Prostate gland (tissue), 2 donors: ENCODE measurements at regions not wholly inside any gene's neighbourhood (a gene's known extent, or its start where the extent isn't known, plus 50 kb on each side); places are given as distances from the start of the nearest gene placed in this dataset.

ENCODE experiments used
- DNase-seq: peaks from one replicate; pipeline ENCODE4 v3.0.0-alpha.2; 2019; ENCODE audit warnings: low spot score
- H3K27ac ChIP-seq, 2 donors: fragments of 200-600 bp; sonication (generic); 2 replicates each; pipeline ENCODE4 v1.5.1; 2017 to 2019
- H3K27me3 ChIP-seq: fragments of 200-600 bp; sonication (generic); replicated peaks from 2 replicates; pipeline ENCODE4 v1.5.1; 2019; ENCODE audit not compliant: insufficient read depth
- H3K36me3 ChIP-seq, 2 donors: fragments of 200-600 bp; sonication (generic); 1 replicate in 1 of 2; 2 replicates in 1 of 2; pipeline versions ENCODE4 v1.5.1 to v1.8.1; 2017 to 2019
- H3K4me1 ChIP-seq: fragments of 200-600 bp; sonication (generic); replicated peaks from 2 replicates; pipeline ENCODE4 v1.5.1; 2019
- H3K4me3 ChIP-seq, 2 donors: fragments of 200-600 bp; sonication (generic); 2 replicates each; pipeline ENCODE4 v1.5.1; 2017 to 2019
- H3K9me3 ChIP-seq: fragments of 200-600 bp; sonication (generic); 2 replicates; pipeline ENCODE4 v1.5.1; 2017
- CTCF ChIP-seq, 4 experiments: fragments of 200-600 bp in 2 of 4; fragments of 450-650 bp in 2 of 4; sonication (generic) in 2 of 4; IDR thresholded peaks; 1 replicate in 3 of 4; 2 replicates in 1 of 4; pipeline ENCODE4 v1.5.1; 2016 to 2019; ENCODE audit warnings: antibody characterized with exemption in 4 of 4, mild to moderate bottlenecking in 2 of 4, moderate library complexity in 2 of 4
- POLR2A ChIP-seq: fragments of 450-650 bp; IDR thresholded peaks from one replicate; pipeline ENCODE4 v1.6.1; 2016; ENCODE audit warnings: antibody characterized with exemption, mild to moderate bottlenecking
- POLR2AphosphoS5 ChIP-seq: sonication (generic); formaldehyde crosslinking; IDR thresholded peaks from one replicate; pipeline ENCODE4 v1.6.1; 2017; ENCODE audit warnings: antibody characterized with exemption
- WGBS: methylation state at CpG from one replicate; pipeline ENCODE4 v1.1.5; 2018; 5-methylcytosine and 5-hydroxymethylcytosine counted together
- intact Hi-C: fragments of 100-400 bp; cut with DNase I; formaldehyde crosslinking; loops from one replicate; pipeline ENCODE4 v1.14.2; 2022

GRCh38 chr18:29711932-29712331 is 1330.6 kb downstream of the DSC3 start:
- no peak for DNase-seq
- H3K9me3 ChIP-seq: no peaks in the 10 kb centered on the region
- 85% methylated on average over 8 of the region's 8 CpGs for WGBS
- H3K27ac ChIP-seq: no peak overlapping the region
- no peaks in the 10 kb centered on the region for H3K27me3 ChIP-seq
- H3K4me3 ChIP-seq: no peak overlapping the region
- H3K36me3 ChIP-seq: no peaks in the 10 kb centered on the region
- no peaks in the 10 kb centered on the region for H3K4me1 ChIP-seq
- intact Hi-C loops: no loop called here
- TF ChIP-seq POLR2AphosphoS5: no peak
- no peak for TF ChIP-seq CTCF (IDR thresholded peaks at IDR 0.05)
- no peak for TF ChIP-seq POLR2A

- no peak for DNase-seq
- no peaks in the 10 kb centered on the region for H3K4me1 ChIP-seq
- H3K9me3 ChIP-seq: no peaks in the 10 kb centered on the region
- no peaks in the 10 kb centered on the region for H3K27me3 ChIP-seq
- no peak overlapping the region for H3K4me3 ChIP-seq
- intact Hi-C loops: no loop called here
- H3K36me3 ChIP-seq: no peaks in the 10 kb centered on the region
- H3K27ac ChIP-seq: no peak overlapping the region
- WGBS: 91% methylated on average over 1 of the region's 1 CpG
- TF ChIP-seq POLR2A: no peak
- TF ChIP-seq POLR2AphosphoS5: no peak
- no peak for TF ChIP-seq CTCF (IDR thresholded peaks at IDR 0.05)
Measured at GRCh38 chr18:29693334-29693733, 1349.2 kb downstream of the DSC3 start.

DNA sequence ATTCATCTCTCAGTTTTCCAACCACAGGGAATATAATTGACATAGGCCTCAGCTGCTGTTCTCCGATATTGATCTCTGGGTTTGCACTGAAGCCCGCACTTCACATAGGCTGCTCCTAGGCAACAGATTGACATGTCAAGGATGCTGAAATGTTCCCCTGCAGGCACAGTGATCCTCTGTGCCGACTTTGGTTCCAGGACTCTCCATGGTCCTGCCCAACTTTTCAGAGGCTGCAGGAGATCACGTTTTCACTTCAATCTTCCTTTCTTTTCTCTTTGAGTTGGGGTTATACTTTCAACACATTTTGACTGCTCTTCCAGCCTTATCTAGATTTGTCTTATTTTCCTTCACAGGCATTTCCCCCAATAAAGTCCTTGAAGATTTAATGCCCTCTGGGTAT is 1361.0 kb downstream of the DSC3 start:
- WGBS: 81% methylated on average over 4 of the region's 4 CpGs
- H3K9me3 ChIP-seq: no peaks in the 10 kb centered on the region
- H3K27ac ChIP-seq: no peak overlapping the region
- intact Hi-C loops: no loop called here
- no peaks in the 10 kb centered on the region for H3K27me3 ChIP-seq
- H3K4me1 ChIP-seq: no peaks in the 10 kb centered on the region
- no peak for DNase-seq
- H3K4me3 ChIP-seq: no peak overlapping the region
- H3K36me3 ChIP-seq: no peaks in the 10 kb centered on the region
- no peak for TF ChIP-seq POLR2A

- intact Hi-C loops: no loop called here
- no peak overlapping the region for H3K27ac ChIP-seq
Measured at GRCh38 chr18:29664278-29665036, 1378.1 kb downstream of the DSC3 start.

GRCh38 chr18:29661924-29662323 is 1380.6 kb downstream of the DSC3 start:
- intact Hi-C loops: no loop called here
- TF ChIP-seq CTCF (IDR thresholded peaks at IDR 0.05) (no peak), POLR2A (no peak), POLR2AphosphoS5 (no peak)
- no peaks in the 10 kb centered on the region for H3K9me3 ChIP-seq
- DNase-seq: no peak
- H3K36me3 ChIP-seq: no peaks in the 10 kb centered on the region
- no peak overlapping the region for H3K4me3 ChIP-seq
- H3K4me1 ChIP-seq: no peaks in the 10 kb centered on the region
- H3K27ac ChIP-seq: no peak overlapping the region
- no peaks in the 10 kb centered on the region for H3K27me3 ChIP-seq
- 54% methylated on average over 3 of the region's 3 CpGs for WGBS

More at GRCh38 chr18:29664278-29665036, 1378.1 kb downstream of the DSC3 start:
- Histone ChIP-seq H3K36me3 (no peaks in the 10 kb centered on the region), H3K27me3 (no peaks in the 10 kb centered on the region), H3K4me3 (no peak overlapping the region), H3K4me1 (no peaks in the 10 kb centered on the region), H3K9me3 (no peaks in the 10 kb centered on the region)
- DNase-seq: no peak
- 15% methylated on average over 4 of the region's 4 CpGs for WGBS
- TF ChIP-seq CTCF (IDR thresholded peaks at IDR 0.05) (no peak), POLR2AphosphoS5 (no peak)
